D721Med (cell line): ENCODE measurements at regions not wholly inside any gene's neighbourhood (a gene's known extent, or its start where the extent isn't known, plus 50 kb on each side); places are given as distances from the start of the nearest gene placed in this dataset.

Experiments used
- DNase-seq: peaks from one replicate; pipeline ENCODE4 v3.0.0; 2011; ENCODE audit warnings: low spot score; ENCODE audit not compliant: insufficient read length
- FAIRE-seq: peaks from 2 replicates; lab custom pipeline; 2011; peaks lifted over from hg19 to GRCh38; lab: Jason Lieb, UNC
- TF ChIP-seq, protein P1 (sequence below): IDR thresholded peaks from 2 replicates; pipeline ENCODE4 v1.5.1; 2012; ENCODE audit warnings: mild to moderate bottlenecking, control low read depth; ENCODE audit not compliant: insufficient read depth; ENCODE audit errors: missing control alignments

DNA sequence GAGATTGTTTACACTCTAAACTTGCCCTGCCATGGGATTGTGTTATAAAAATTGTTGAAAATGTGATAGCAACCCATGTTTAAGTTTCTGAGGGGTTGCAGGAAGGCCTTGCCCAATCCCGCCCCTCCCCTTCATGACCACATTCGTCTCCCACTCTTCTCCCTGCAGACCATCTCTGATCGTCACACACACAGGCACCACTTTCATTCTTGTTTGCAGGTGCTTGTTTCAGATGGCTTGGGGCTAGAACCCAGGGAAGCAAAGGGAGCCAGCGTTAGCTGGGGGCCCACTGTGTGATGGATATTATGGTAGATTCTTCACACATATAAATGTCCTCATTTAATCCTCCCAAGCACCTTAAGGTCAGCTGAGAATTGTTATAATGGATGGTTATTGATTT, 286.7 kb upstream of the HABP2 start:
- no peak for DNase-seq
- no peak for FAIRE-seq
- TF ChIP-seq, protein P1, sequence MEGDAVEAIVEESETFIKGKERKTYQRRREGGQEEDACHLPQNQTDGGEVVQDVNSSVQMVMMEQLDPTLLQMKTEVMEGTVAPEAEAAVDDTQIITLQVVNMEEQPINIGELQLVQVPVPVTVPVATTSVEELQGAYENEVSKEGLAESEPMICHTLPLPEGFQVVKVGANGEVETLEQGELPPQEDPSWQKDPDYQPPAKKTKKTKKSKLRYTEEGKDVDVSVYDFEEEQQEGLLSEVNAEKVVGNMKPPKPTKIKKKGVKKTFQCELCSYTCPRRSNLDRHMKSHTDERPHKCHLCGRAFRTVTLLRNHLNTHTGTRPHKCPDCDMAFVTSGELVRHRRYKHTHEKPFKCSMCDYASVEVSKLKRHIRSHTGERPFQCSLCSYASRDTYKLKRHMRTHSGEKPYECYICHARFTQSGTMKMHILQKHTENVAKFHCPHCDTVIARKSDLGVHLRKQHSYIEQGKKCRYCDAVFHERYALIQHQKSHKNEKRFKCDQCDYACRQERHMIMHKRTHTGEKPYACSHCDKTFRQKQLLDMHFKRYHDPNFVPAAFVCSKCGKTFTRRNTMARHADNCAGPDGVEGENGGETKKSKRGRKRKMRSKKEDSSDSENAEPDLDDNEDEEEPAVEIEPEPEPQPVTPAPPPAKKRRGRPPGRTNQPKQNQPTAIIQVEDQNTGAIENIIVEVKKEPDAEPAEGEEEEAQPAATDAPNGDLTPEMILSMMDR, result no peak

- TF ChIP-seq, protein P1, result no peak
- DNase-seq (no peak), FAIRE-seq (no peak)
Observed at GRCh38 chr10:113267619-113268562, 285.0 kb upstream of the HABP2 start.

GRCh38 chr10:113269333-113269732, 283.5 kb upstream of the HABP2 start:
- DNase-seq (no peak), FAIRE-seq (no peak)
- TF ChIP-seq, protein P1, result no peak

DNA sequence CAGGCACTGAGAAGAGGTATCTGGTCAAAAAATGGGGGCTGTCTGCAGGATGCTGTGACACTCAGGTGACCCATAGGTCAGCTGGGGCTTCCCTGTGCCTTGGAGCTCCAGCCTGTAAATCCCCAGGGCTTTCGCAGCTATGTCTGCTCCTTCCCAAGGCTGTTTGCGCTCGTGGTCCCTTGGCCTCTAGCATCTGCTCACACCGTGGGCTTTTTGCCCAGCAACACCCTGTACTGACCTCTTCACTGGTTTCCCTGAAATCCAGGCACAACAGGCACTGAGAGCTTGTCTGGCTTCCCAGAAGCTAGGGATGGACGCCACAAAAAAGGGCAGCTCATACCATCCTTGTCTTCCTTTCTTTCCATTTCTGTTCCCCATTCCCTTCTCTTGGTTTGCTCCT, 280.3 kb upstream of the HABP2 start:
- TF ChIP-seq, protein P1, result no peak
- no peak for FAIRE-seq
- DNase-seq, result no peak

GRCh38 chr10:113273181-113274163, 279.4 kb upstream of the HABP2 start:
- TF ChIP-seq, protein P1, result no peak
- no peak for FAIRE-seq
- DNase-seq, result no peak

- TF ChIP-seq, protein P1, result no peak
- DNase-seq (no peak), FAIRE-seq (no peak)
Observed at GRCh38 chr10:113274176-113274829, 278.6 kb upstream of the HABP2 start.
